ENCODE measurements at regions not wholly inside any gene's neighbourhood (a gene's known extent, or its start where the extent isn't known, plus 50 kb on each side); places are given as distances from the start of the nearest gene placed in this dataset.

DNA sequence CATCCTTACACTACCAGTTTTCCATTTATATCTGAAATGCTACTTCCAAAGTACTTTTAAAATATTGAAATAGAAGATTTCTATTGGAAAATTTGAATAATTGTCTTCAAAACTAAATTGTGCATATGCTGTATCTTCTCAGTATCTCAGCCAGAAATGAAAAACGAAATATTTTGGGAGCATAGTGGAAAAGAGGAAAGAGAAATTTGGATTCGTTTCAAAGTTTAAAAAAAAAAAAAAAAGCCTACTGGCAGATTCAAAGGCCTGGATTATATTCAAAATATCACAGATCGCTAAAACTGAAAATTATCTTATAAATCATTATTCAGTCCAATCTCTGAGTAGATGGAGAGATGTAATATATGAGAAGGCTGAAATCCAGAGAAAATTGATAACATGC, 440.7 kb downstream of the TAF11L14 start:
- Histone ChIP-seq H3K4me1 (ENCODE audit: control insufficient read depth, insufficient read depth, low read length) (no peaks in the 10 kb centered on the region), H3K9ac (ENCODE audit: extremely low read depth, low read length, poor library complexity, severe bottlenecking) (no peak overlapping the region), H3K27ac (ENCODE audit: low read depth, low read length) (no peak overlapping the region), H3K4me3 (ENCODE audit: low read length) (no peak overlapping the region), H3K9me3 (ENCODE audit: control insufficient read depth, low read length) (no peaks in the 10 kb centered on the region), H3K36me3 (ENCODE audit: control insufficient read depth, insufficient read depth, low read length) (no peaks in the 10 kb centered on the region), H3K27me3 (ENCODE audit: control insufficient read depth, insufficient read depth, low read length, poor library complexity, severe bottlenecking) (no peaks in the 10 kb centered on the region)
- Mint-ChIP-seq H3K9me3 (no peaks in the 10 kb centered on the region), H3K4me1 (no peaks in the 10 kb centered on the region), H3K27me3 (ENCODE audit: insufficient read depth) (peaks cover 3% of the 10 kb centered on the region), H3K4me3 (no peak overlapping the region), H3K27ac (no peak overlapping the region), H3K36me3 (ENCODE audit: low read depth) (no peaks in the 10 kb centered on the region)
- WGBS, 2 experiments (ENCODE audit: insufficient coverage in 1 of 2, insufficient read length in 1 of 2), result 63% methylated on average over 2 of the region's 3 CpGs; no CpG with 5 or more reads in 1 of the 2 experiments
- DNase-seq, result no peak
- TF ChIP-seq, protein P1, sequence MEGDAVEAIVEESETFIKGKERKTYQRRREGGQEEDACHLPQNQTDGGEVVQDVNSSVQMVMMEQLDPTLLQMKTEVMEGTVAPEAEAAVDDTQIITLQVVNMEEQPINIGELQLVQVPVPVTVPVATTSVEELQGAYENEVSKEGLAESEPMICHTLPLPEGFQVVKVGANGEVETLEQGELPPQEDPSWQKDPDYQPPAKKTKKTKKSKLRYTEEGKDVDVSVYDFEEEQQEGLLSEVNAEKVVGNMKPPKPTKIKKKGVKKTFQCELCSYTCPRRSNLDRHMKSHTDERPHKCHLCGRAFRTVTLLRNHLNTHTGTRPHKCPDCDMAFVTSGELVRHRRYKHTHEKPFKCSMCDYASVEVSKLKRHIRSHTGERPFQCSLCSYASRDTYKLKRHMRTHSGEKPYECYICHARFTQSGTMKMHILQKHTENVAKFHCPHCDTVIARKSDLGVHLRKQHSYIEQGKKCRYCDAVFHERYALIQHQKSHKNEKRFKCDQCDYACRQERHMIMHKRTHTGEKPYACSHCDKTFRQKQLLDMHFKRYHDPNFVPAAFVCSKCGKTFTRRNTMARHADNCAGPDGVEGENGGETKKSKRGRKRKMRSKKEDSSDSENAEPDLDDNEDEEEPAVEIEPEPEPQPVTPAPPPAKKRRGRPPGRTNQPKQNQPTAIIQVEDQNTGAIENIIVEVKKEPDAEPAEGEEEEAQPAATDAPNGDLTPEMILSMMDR (conservative IDR thresholded peaks at IDR 0.05), result no peak

DNA sequence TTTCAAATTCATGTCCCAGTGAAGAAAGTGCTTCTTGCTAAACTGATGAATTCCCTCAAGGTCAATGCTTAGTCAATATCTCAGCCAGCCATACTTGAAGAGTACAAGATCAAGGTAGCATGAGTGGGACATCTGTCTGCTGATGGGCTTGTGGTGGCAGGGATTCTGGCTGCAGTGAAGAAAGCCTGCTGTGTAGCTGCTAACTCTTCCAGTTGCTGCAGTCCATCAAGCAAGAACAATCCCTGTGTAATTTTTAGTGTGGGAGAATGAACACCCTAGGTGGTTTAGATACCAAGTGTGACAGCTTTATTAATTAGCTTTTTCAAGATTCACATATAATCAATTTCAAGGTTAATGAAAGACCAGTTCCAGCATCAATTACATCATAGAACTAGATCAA, 443.9 kb downstream of the TAF11L14 start:
- no peaks in the 10 kb centered on the region for H3K36me3 Mint-ChIP-seq (ENCODE audit: low read depth)

DNA sequence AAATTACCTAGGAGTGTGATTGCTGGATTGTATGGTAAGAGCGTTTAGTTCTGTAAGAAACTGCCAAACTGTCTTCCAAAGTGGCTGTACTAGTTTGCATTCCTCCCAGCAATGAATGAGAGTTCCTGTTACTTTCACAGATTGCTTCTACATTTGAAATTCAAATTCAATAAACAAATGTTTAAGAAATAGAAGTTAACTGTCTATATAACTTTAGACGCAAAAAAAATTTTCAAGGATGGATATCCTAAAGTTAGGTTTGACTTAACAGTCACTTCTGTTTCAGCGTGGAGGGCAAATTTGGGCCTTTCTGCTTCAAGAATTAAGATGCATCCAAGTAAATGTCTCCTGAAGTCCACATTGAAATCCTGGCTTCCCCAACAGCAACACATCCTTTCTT, 445.6 kb downstream of the TAF11L14 start:
- H3K27ac Mint-ChIP-seq, result no peak overlapping the region
- Histone ChIP-seq H3K27ac (ENCODE audit: low read depth, low read length) (no peak overlapping the region), H3K36me3 (ENCODE audit: control insufficient read depth, insufficient read depth, low read length) (no peaks in the 10 kb centered on the region), H3K4me3 (ENCODE audit: low read length) (no peak overlapping the region), H3K9me3 (ENCODE audit: control insufficient read depth, low read length) (no peaks in the 10 kb centered on the region), H3K27me3 (ENCODE audit: control insufficient read depth, insufficient read depth, low read length, poor library complexity, severe bottlenecking) (no peaks in the 10 kb centered on the region), H3K9ac (ENCODE audit: extremely low read depth, low read length, poor library complexity, severe bottlenecking) (no peak overlapping the region), H3K4me1 (ENCODE audit: control insufficient read depth, insufficient read depth, low read length) (no peaks in the 10 kb centered on the region)
- DNase-seq, result no peak
- no peaks in the 10 kb centered on the region for H3K27me3 Mint-ChIP-seq (ENCODE audit: insufficient read depth)
- H3K9me3 Mint-ChIP-seq, result no peaks in the 10 kb centered on the region
- H3K36me3 Mint-ChIP-seq (ENCODE audit: low read depth), result no peaks in the 10 kb centered on the region
- H3K4me3 Mint-ChIP-seq, result no peak overlapping the region
- WGBS, 2 experiments (ENCODE audit: insufficient coverage in 1 of 2, insufficient read length in 1 of 2), result 71 to 88% methylated on average over 1 to 3 of the region's 3 CpGs
- no peaks in the 10 kb centered on the region for H3K4me1 Mint-ChIP-seq
- TF ChIP-seq, protein P1 (conservative IDR thresholded peaks at IDR 0.05), result no peak

More for the DNA sequence above, 443.9 kb downstream of the TAF11L14 start:
- Histone ChIP-seq H3K9ac (ENCODE audit: extremely low read depth, low read length, poor library complexity, severe bottlenecking) (no peak overlapping the region), H3K9me3 (ENCODE audit: control insufficient read depth, low read length) (no peaks in the 10 kb centered on the region), H3K4me3 (ENCODE audit: low read length) (no peak overlapping the region), H3K27ac (ENCODE audit: low read depth, low read length) (no peak overlapping the region), H3K27me3 (ENCODE audit: control insufficient read depth, insufficient read depth, low read length, poor library complexity, severe bottlenecking) (no peaks in the 10 kb centered on the region), H3K36me3 (ENCODE audit: control insufficient read depth, insufficient read depth, low read length) (no peaks in the 10 kb centered on the region), H3K4me1 (ENCODE audit: control insufficient read depth, insufficient read depth, low read length) (no peaks in the 10 kb centered on the region)
- no peak overlapping the region for H3K4me3 Mint-ChIP-seq
- H3K27me3 Mint-ChIP-seq (ENCODE audit: insufficient read depth), result peaks cover 3% of the 10 kb centered on the region
- no peaks in the 10 kb centered on the region for H3K4me1 Mint-ChIP-seq
- no peak for DNase-seq
- H3K27ac Mint-ChIP-seq, result no peak overlapping the region
- no peaks in the 10 kb centered on the region for H3K9me3 Mint-ChIP-seq
- TF ChIP-seq, protein P1 (conservative IDR thresholded peaks at IDR 0.05), result no peak

Measured in endodermal cell (in vitro differentiated cells).